SK-MEL-5 (cell line): ENCODE measurements at regions not wholly inside any gene's neighbourhood (a gene's known extent, or its start where the extent isn't known, plus 50 kb on each side); places are given as distances from the start of the nearest gene placed in this dataset.
A peak's percentile ranks its signal among the peaks of the same experiment; 100 is the strongest.

Experiments used
- DNase-seq: peaks from one replicate; pipeline ENCODE4 v3.0.0-alpha.2; 2016; ENCODE audit warnings: low read depth, low spot score
- in situ Hi-C: cut with HindIII; loops from 2 replicates; pipeline ENCODE4 v1.10.0; 2016; ENCODE audit warnings: low sequenced_read_pairs, high pct_unique_total_duplicates, low pct_unique_long_range_greater_than_20kb

DNA sequence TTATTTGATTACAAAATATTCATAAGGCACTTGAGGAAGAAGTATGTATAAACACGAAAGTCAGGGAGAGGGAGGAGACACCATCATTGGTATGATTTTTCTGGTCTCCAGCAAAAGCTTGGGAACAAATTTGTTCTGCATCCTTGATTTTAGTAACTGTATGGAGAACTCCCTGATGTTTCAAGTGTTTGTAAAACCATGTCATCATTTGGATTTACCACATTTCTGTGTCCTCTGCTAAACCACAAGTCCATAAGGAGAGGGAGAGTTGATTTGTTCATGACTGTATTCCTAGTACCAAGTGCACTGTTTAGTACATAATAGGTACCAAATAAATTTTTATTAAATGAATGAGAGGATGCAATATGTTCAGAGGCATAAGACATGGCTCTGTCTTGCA lies 181.1 kb downstream of the BTG1 start:
- in situ Hi-C loops = no loop called here
- DNase-seq = no peak

- in situ Hi-C loops = no loop called here
- DNase-seq = no peak
Observed at GRCh38 chr12:91959220-91959619, 186.4 kb downstream of the BTG1 start.

- no peak for DNase-seq
- in situ Hi-C loops = no loop called here
Observed at GRCh38 chr12:91958816-91959215, 186.8 kb downstream of the BTG1 start.

GRCh38 chr12:91954747-91955146 lies 190.9 kb downstream of the BTG1 start:
- DNase-seq = no peak
- in situ Hi-C loops = no loop called here

GRCh38 chr12:91954326-91954725 lies 191.3 kb downstream of the BTG1 start:
- in situ Hi-C loops = no loop called here
- no peak for DNase-seq

- DNase-seq = no peak
- in situ Hi-C loops = no loop called here
Observed at GRCh38 chr12:91952916-91953315, 192.7 kb downstream of the BTG1 start.

- in situ Hi-C loops = no loop called here
- DNase-seq = no peak
Observed at GRCh38 chr12:91951571-91951970, 194.1 kb downstream of the BTG1 start.

- in situ Hi-C loops = no loop called here
- DNase-seq = no peak
Observed at GRCh38 chr12:91948504-91948903, 197.1 kb downstream of the BTG1 start.

DNA sequence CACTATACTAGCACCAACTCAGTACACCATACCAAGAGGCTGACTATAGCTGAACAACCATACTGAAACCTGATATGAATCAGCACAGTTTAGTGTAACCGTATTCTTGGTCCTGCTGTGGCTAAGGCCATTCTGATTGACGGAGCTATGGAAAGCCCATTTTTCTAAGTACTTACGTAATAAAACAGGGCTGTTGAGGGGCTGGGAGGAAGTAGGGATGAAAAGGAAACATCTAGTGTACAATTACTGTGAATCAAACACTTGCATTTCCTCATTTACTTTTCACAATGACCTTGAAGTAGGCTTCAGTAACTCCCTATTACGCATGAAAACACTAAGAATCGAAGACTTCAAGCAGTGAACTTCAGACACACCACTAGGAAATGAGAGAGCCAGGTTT lies 198.2 kb downstream of the BTG1 start:
- in situ Hi-C loops = no loop called here
- no peak for DNase-seq

- no peak for DNase-seq
- in situ Hi-C loops = no loop called here
Observed at GRCh38 chr12:91944637-91945036, 201.0 kb downstream of the BTG1 start.

DNA sequence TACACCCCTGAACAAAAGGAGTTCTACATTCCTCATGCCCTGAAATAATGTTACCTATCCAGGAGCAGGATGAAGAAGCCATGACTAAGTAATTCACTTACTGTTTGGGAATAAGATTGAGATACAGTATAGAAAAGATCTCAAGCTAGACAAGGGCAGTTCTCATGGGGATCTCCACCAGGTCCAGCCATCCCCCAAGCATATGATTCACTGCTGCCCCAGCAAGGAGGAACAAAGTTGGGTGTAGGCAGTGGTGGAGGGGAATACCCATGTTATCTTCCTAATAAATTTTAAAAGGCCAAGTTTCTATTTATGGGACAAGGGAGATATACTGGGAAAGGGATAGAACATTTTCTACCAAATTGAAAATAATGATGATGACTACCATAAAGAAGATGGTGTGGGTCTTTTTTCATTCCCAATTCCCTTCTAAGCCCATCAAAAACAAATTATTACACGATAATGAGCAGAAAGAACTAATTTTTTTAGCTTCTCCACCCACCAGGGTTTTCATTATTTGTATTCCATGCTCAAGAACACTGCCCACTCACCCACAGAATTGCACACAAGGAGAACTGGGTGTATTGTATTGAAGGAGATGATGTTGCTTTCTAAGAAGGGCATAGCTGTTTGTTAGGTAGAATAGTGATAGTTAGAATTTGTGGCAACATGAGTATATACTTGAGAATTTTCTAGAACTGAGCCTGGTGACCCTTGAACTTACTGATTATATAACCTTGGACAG lies 204.6 kb downstream of the BTG1 start:
- no peak for DNase-seq
- in situ Hi-C loops = no loop called here

- in situ Hi-C loops = no loop called here
- no peak for DNase-seq
Observed at GRCh38 chr12:91940322-91940721, 205.3 kb downstream of the BTG1 start.

DNA sequence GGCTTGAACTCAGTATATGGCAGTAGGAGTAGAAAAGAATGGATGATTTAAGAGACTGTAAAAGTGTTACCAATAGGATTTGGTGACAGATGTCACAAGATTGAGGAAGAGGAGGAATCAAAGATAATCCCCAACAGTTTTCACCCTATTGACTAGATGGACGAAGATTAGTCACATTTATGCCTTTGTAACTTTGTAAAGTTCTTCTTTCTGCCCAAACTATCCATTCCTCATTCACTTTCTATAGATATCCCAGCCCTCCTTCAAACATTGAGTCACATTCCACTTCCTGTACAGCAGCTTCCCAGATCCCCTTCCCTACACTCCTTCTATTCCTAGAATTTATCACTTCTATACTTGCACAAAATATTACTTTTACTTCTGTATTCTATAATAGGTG lies 207.9 kb downstream of the BTG1 start:
- in situ Hi-C loops = no loop called here

GRCh38 chr12:91937009-91937408 lies 208.6 kb downstream of the BTG1 start:
- no peak for DNase-seq
- in situ Hi-C loops = no loop called here

More for the DNA sequence above, 207.9 kb downstream of the BTG1 start:
- no peak for DNase-seq

GRCh38 chr12:91935296-91935695 lies 210.3 kb downstream of the BTG1 start:
- in situ Hi-C loops = no loop called here
- DNase-seq = no peak

DNA sequence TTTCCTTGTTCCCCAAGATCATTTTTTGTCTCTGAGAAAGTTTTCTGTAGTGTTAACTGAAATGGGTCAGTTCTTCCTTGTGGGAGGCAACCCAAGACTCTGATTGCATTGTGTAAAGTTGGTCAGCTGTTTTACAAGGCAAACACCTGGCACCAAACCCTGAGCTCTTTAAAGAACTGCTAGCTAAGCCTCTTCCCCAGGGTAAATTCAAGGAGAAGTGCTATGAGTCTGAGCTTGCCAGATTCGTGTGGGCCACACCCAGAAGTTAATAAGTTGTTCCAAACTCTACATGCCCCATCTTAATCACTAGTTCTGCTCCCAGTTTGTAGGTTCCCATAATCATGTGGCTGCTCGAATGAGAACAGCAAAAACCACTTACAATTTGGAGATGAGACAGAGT lies 214.5 kb downstream of the BTG1 start:
- in situ Hi-C loops = no loop called here
- no peak for DNase-seq

DNA sequence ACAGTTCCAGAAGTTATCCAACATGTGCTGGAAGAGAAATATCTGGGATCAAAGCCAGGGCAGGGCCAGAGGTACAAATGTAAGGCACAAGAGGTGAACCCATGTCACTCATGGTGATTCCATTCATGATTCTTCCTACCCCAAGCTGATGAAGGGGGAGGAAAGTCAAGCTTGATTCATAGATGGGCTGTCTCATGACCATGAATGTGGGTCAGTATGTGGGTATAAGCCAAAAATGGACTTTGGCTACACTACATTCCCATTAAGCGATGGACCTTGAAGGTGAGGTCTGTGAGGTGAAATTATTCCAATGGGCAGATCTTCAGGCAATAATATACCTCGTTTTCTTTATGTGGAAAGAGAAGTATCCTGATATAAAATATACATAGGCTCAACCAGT lies 217.1 kb downstream of the BTG1 start:
- in situ Hi-C loops = no loop called here
- no peak for DNase-seq

GRCh38 chr12:91926848-91927247 lies 218.8 kb downstream of the BTG1 start:
- in situ Hi-C loops = no loop called here
- peak; percentile 23 for DNase-seq

DNA sequence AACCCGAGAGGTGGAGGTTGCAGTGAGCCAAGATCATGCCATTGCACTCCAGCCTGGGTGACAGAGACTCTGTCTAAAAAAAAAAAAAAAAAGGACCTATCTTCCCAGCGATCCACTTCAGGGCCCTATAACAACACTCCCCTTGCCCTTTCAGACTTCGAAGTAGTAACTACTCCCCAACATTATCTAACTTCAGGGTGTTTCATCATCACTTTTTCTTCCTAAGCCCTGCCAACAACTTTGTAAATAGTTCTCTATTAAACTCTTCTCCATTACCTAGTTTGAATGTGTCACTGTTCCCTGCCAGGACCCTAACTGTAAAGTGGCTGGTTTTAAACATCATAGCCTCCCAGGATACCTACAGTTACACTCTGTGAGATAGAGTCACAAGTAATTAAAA lies 220.8 kb downstream of the BTG1 start:
- in situ Hi-C loops = no loop called here

DNA sequence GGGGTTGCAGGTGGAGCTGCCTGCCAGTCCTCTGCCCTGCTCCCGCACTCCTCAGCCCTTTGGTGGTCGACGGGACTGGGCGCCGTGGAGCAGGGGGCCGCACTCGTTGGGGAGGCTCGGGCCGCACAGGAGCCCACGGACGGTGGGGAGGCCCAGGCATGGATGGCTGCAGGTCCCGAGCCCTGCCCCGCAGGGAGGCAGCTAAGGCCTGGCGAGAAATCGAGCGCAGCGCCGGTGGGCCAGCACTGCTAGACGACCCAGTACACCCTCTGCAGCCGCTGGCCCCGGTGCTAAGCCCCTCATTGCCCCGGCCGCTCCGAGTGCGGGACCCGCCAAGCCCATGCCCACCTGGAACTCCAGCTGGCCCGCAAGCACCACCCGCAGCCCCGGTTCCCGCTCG lies 221.8 kb downstream of the BTG1 start:
- DNase-seq = no peak
- in situ Hi-C loops = no loop called here

More for the DNA sequence above, 220.8 kb downstream of the BTG1 start:
- DNase-seq = no peak
